ENCODE measurements at regions not wholly inside any gene's neighbourhood (a gene's known extent, or its start where the extent isn't known, plus 50 kb on each side); places are given as distances from the start of the nearest gene placed in this dataset.
A peak's percentile ranks its signal among the peaks of the same experiment; 100 is the strongest.
"Not testable (repeated sequence)": the region's sequence is repeated elsewhere in the genome, so short reads cannot be mapped to it uniquely, and the experiment has no call there.

DNA sequence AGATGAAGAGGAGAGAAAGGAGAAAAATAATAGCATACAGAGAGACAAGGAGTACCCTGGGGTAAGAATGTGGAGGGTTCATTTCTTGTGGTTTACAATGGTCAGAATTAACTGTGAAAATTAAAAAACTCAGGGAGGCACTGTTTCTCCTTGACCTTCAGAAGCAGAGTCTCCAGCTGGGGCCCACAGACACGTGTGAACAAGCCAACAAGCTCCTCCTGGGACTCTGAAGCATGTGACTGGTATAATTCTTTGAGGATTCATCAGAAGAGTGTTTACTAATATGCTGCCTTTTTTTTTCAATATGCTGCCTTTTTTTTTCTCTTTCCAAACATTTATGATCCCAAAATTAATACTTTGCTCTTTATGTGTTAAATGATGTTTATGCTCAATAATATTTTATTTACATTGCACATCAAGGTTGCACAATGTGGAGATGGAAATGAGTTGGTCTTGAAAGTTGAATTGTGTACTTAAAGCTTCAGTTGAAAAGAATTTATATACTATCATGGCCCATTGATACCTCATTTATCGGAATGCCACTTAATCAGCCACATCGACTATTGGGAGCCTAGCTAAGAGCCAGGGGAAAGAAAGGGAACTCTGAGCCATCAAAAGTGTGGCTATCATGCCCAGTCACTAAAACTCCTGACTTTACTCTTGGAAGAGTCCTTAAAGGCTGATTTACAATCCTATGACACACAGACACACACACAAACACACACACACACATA is 134.7 kb upstream of the RHOBTB1 start:
- no peak for DNase-seq

DNA sequence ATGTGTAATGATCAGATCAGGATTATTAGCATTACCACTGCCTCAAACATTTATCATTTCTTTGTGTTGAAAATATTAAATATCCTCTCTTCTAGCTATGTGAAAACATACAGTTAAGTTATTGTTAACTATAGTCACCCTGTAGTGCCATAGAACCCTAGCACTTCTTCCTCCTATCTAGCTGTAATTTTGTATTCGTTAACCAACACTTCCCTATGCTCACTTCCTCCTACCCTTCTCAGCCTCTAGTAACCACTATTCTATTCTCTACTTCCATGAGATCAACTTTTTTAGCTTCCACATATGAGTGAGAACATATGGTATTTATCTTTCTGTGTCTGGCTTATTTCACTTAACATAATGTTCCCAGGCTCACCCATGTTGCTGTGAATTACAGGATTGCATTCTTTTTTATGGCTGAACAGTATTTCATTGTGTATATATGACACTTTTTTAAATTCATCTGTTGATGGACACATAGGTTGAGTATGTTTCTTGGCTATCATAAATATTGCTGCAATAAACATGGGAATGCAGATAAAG is 132.7 kb upstream of the RHOBTB1 start:
- no peak for DNase-seq

DNA sequence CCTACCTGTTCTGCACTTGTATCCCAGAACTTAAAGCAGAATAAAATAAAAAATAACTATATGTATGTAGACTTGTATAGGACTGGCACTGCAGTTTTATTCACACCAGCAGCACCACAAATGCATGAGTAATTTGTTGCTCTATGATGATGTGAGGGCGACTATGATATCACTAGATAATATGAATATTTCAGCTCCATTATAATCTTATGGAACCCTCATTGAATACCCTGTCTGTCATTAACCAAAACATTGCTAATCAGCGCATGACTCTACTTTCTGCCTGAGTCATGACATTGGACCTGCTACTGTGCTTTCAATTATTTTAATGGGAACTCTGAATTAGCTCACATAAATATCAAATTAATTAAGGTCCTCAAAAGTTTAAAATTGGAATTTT is 129.4 kb upstream of the RHOBTB1 start:
- no peak for DNase-seq

DNA sequence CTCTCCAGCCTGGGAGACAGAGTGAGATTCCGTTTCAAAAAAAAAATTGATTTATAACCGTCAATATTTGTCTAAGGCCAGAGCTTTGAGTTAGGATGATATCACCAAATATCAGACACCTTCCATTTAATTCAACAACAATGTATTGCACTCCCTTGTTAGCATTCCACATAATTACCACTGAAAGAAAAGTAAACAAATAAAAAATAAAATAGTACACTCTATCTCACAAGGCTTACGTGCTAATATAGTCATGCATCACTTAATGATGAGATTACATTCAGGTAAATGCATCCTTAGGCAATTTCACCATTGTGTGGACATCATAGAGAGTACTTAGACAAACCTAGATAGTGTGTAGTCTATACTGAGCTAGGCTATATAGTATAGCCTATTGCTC is 127.6 kb upstream of the RHOBTB1 start:
- peak; percentile 44 for DNase-seq

DNA sequence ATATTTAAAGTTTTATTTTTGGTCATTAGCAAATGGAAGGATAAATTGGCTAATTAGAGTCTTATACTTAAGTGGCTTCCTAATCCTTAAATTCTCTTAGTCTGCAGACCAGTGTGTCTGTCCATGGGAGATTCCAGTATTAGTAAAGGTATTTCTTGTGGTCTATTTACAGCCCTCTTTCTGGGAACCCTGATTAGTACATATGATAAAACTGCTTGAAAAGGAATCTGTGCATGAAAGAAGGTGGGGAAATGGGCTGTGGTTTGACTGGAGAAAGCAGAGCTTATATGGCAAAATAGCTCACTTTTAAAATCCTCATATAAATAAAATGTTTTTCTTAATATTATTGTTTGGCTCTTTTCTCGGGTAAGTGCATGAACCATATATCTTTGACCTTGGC is 124.5 kb upstream of the RHOBTB1 start:
- no peak for DNase-seq

DNA sequence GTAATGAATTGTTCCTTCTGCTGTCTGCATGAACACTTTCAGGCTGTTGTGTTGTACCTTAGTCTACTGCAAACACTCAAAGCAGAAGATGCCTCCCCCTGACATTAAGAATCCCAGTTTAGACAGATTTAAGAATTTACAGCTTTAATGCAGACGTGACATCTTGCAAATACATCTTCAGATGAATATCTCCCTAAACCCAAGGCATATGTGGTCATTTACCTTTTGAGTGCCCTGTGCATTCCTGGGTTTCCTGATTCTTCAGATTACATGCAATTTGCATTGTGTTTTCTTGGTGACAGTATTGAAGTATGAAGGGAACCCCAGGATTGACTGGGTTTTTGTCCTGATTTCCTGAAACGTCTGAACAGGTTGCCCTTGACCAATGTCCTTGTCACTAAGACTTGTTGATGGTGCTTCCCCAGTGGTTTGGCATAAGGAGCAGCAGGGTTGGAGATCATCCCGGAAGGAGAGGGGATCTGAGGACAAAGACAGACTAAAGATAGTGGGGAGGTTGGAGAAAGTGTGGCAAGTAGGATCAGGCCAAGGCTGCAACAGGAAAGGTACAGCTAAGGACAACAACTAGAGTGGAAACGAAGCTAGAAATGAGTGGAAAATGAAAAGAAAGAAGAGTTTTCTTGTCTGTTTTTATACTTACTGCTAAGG is 123.8 kb upstream of the RHOBTB1 start:
- no peak for DNase-seq

- no peak for DNase-seq
Measured at GRCh38 chr10:61066661-61067344, 122.8 kb upstream of the RHOBTB1 start.

- DNase-seq: no peak
Measured at GRCh38 chr10:61065051-61065450, 121.1 kb upstream of the RHOBTB1 start.

GRCh38 chr10:61064356-61064755 is 120.4 kb upstream of the RHOBTB1 start:
- no peak for DNase-seq

- no peak for DNase-seq
Measured at GRCh38 chr10:61063901-61064300, 119.9 kb upstream of the RHOBTB1 start.

DNA sequence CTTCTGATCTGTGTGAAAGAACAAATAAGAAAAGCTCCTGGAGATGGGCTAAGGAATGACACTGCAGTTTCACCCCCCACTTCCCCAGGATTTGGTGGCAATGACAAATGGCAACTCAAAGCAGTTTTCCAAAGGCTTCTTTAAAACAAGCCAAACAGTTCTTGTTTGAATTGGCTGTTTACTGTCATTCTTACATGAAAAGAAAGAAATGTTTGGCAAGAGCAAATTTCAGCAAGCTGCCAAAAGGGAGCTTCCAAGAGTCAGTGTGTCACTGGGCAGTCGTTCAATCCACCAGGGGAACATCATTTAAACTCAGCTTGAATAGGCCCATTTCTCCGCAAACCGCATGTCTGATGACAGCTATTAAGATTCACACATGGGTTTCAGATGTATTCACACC is 119.0 kb upstream of the RHOBTB1 start:
- peak; percentile 38 for DNase-seq

DNA sequence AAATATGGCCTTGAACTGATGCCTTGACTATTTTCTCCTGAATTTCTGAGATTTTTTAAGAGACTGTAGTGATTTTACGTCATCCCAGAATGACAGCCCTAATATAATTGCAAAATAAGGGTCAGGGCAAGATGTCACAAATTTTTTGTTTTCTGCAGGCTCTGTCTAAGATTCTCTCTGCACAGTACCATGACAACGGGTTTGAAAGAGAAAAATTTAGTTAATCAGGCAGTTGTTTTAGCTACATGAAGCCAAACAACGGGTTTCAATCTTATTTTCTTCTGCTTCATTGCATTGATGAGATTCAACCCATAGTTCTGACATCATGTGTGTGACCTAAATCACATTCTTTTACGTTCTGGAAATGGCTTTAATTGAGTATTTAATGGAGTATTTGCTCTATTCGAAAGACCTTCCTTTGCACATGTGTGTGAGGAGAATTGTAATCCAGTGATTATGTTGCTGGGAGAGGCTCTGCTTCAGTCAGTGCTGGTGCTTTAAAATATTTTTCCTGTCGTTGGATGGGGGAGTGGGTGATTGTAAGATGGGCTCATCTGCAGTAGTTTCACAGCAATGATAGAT is 118.0 kb upstream of the RHOBTB1 start:
- DNase-seq: no peak

- no peak for DNase-seq
Measured at GRCh38 chr10:61059636-61060035, 115.7 kb upstream of the RHOBTB1 start.

- DNase-seq: no peak
Measured at GRCh38 chr10:61052469-61053205, 108.7 kb upstream of the RHOBTB1 start.

DNA sequence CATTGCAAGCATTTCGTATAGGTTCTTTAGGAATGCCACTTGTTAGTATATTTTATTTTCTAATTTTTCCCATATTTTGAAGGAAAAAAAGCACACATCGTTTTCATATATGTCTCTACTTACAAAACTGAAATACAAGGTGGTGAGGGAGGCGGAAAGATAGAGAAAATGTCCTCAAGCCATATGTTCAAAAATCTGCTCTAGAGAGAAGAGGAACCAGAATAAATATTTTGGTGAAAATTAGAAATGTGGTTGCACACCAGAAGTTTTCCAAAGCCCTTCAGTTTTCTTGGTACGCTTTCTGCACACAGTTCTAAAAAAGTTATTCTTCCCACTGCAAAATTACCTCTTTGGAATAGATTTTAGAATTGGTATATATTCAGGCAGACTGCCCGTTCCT is 107.4 kb upstream of the RHOBTB1 start:
- no peak for DNase-seq

DNA sequence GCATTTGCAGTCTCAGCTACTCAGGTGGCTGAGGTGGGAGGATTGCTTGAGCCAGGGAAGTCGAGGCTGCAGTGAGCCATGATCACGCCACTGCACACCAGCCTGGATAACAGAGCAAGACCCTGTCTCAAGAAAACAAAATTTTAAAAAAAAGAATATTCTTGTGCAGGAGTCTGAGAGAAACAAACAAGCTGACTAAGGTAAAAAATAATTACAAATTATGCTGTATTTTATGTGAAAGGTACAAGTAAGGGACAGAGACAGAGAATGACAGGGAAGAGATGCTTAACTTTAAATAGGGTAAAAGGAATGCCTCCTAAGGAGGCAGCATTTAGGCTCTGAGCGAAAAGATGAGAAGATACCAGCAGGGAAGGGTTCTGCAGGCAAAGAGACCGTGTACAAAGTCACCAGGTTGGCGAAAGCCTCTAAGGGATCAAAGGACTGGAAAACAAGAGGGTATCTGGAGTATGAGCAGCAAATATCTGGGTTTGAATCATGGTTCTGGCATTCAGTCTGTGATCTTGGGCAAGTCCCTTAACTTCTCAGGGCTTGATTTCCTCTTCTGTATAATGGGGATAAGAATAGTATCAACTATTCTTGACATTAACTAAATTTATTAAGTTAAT is 106.2 kb upstream of the RHOBTB1 start:
- no peak for DNase-seq

DNA sequence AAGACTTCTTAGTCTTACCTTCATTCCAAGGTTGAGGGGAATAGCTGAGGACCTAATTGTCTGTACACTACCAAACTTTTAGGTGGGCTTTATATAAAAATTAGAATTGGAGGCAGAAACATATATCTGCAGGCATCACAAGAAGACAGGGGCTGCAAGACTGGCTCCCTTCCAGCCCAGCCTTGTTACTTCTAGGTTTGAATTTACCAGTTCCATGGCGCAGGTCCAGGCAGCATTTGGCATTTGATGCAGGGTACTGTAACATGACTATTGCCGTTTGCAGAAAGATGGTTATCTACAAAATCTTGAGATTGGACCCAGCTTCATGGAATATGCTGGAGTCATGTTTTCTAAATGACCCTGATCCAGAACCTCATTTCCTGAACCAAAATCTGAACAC is 105.4 kb upstream of the RHOBTB1 start:
- DNase-seq: peak; percentile 34

- no peak for DNase-seq
Measured at GRCh38 chr10:61047788-61048560, 104.0 kb upstream of the RHOBTB1 start.

DNA sequence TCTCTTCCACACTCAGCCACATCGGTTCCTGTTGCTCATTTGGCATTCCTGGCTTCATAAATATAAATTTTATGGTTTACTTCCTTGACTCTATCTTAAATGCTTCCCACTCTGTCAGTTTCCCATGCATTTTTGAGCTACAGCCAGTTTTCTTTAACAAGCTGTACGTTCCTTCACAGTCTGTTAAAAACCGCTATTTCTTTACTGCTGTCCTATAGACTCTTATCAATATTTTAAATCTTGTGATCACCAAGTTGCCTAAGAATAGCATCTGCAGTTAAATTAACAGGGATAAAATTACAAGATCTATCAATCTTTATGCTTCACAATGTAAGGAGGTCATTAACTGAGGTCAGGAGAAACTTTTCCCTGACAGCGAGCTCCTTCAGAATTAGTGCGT is 103.1 kb upstream of the RHOBTB1 start:
- no peak for DNase-seq

DNA sequence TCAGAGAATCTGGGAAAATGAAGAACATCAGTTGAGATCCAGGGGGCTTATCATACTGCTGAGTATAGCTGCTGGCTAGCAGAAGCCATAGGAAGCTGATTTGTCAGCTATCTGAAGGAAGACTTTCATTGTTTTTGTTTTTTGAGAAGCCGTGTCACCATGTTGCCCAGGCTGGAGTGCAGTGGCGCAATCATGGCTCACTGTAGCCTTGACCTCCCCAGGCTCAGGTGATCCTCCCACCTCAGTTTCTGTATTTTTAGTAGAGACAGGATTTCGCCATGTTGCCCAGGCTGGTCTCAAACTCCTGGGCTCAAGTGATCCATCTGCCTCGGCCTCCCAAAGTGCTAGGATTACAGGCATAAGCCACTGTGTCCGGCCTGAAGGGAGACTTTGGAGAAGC is 101.5 kb upstream of the RHOBTB1 start:
- DNase-seq: not testable (repeated sequence)

GRCh38 chr10:61042533-61042932 is 98.5 kb upstream of the RHOBTB1 start:
- DNase-seq: no peak
